ENCODE measurements at regions not wholly inside any gene's neighbourhood (a gene's known extent, or its start where the extent isn't known, plus 50 kb on each side); places are given as distances from the start of the nearest gene placed in this dataset.

DNA sequence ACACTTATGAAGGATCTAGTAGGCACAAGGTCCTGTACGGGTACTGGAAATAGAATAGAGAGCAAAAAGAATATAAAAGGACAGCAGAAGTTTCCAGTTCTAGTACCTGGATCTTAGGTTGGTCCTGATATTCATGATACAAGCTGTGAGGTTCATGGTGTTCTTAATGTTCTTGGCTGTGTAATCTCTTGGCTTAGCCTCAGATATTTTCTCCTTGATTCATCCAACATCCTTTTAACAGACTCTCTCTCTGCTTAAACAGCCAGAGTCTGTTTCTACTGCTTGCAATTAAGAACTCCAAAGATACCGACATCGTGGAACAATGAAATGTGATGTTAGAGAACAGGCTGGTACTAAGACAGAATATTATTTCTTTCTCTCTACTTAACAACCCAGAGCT, 49.9 kb downstream of the CNTN3 start:
- DNase-seq: no peak

DNA sequence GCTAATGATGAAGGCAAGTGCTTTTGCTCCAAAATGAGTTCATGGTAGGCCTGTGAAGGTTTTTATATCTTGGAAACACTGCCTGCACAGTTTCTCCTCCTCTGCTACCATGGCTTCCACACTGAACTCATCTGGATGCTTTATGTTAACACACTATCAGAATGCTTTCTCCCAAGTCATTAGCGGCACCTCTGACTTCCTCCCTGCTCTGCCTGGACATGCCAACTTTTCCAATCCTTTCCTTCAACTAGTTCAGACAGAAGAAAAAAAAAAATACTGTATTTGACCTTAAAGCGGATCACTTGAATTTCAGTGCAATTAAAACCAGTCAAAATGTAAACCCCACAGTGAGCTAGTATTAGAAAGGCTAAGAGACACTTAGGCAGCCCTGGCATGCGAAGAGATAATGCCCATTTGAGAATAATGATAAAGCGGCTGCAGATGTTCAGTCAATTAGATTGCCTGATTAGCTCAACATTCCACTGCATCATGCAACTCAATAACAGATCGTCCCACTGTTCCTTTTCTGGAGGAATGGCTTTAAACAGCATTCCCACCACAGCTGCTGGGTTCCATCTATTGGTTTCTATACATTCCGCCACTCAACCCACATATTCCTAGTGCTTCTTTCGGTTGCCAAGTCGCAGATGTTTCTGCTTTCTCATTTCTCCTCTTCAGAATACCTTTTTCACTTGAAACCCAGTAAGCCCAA, 51.7 kb downstream of the CNTN3 start:
- DNase-seq: no peak

DNA sequence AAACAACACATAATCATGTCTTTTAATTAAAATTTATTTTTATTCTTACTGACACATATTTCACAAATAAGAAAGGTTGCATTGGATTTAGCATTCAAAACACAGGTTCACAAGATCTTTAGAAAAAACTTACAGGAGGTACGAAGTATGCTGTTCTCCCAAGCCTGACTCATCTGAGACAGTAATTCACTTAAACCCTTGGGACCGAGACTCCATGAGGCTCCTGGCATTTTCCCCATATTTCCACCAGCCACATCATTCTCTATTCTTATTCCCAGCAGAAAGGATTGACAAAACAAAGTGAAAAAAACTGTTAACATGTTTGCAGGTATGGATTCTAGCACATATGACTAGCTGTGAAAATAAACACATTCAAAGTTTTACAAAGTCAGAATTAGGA, 52.6 kb downstream of the CNTN3 start:
- DNase-seq: no peak

DNA sequence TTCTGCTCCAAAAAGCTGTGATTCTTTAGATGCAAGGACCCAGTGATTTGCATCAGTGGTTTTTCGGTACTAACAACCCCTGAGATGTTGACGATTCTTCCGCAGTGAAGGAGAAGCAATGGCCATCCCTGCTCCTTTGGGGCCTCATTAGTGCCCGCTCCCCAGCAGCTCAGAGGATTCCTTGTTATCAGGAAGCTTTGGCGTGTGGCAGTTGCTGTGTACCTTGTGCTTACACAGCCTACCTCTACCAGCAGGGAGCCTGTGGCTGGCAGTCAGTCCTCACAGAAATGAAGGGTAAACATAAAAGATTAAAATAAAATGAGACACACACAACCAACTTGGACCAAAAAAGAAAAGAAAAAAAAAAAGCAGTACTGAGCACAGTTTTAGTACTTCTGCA, 55.2 kb downstream of the CNTN3 start:
- no peak for DNase-seq

DNA sequence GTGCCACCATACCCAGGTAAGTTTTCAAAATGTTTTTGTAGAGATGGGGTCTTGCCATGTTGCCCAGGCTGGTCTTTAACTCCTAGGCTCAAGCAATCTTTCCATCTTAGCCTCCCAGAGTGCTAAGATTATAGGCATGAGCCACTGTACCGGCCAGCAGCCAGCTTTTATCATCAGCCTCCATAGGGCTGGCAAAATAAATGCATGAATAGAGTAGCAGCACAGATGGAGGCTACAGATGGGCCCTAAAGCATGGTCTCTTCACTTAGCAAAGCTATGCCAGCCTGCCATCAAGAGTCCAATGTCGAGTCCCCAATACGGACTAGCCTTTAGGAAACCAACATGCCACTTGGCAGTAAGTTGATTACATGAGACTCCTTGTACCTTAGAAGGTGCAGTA, 63.8 kb downstream of the CNTN3 start:
- DNase-seq: no peak

DNA sequence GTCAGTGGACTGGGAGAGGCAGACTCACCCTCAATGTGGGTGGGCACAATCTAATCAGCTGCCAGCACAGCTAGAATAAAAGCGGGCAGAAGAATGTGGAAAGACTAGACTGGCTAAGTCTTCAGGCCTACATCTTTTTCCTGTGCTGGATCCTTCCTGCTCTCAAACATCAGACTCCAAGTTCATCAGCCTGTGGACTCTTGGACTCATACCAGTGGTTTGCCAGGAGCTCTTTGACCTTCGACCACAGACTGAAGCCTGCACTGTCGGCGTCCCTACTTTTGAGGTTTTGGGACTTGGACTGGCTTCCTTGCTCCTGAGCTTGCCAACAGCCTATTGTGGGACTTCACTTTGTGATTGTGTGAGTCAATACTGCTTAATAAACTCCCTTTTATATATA, 68.0 kb downstream of the CNTN3 start:
- DNase-seq: no peak

DNA sequence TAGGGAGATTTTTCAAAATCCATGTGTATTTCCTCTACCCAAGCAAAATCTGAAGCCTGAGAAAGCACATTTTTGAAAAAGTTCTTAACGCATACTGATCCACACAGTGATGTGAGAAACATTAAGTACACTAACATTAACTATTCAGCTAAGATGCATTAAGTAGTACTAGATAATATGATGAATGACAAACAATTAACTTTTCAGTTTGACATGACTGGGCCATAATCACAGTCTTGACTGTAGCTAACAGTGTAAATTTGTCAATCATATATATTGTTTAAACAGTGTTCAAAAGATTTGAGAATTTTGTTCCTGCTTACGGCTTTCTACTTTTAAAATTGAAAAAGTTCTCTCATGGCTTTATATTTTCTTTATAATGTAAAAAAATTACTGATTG, 72.0 kb downstream of the CNTN3 start:
- DNase-seq: no peak

DNA sequence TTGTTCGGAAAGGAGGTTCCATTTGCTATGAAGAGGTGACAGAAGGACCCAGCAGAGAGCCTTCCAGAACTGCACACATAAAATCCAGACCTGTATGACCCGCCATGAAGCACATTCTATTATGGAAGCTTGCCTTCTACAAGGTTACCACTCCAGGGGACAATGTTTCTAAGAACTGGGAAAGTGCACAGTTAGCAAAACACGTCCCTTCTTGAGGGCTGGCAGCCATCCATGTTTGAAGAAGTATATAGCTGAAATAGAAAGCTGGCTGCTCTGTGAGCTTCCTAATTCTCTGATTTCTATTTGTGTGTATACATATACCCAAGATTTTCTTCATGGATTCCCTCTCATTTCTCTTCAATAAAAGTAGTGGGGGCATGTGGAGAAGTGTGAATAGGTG, 74.6 kb downstream of the CNTN3 start:
- no peak for DNase-seq

DNA sequence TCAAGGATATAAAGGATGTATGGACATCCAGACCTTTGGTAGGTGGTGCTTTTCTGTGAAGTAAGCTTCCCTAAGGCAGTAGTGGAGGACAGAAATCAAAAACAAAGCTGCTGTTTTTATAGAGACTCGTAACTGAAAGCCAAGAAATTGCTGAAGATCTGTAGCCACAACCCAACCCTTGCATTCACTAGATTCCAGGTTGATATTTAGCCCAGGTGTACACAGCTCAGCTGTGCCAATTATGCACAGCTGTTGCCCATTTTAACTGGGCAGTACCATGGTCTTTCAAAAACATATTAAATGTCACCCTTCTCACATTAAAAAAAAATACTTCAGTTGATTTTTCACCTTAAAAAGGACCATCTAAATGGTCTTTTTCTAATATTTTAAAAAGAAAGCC, 75.8 kb downstream of the CNTN3 start:
- DNase-seq: no peak

DNA sequence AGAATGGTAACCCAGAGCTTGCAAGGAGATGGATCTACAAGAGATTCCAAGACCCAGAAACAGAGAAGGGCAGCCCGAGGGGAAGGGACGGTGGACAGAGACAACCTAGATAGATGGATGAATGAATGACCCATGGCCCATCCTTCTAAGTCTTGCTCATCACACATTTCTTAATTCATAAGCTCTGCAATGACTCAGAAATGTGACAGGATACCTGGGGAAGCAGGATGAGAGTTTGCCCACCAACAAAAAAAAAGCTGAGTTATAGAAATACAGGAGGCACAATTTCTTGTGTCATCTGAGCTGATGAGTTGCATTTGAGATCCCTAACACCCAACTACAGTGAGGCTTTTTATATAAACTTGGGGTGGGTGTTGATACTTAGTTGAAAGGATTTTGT, 76.6 kb downstream of the CNTN3 start:
- no peak for DNase-seq

DNA sequence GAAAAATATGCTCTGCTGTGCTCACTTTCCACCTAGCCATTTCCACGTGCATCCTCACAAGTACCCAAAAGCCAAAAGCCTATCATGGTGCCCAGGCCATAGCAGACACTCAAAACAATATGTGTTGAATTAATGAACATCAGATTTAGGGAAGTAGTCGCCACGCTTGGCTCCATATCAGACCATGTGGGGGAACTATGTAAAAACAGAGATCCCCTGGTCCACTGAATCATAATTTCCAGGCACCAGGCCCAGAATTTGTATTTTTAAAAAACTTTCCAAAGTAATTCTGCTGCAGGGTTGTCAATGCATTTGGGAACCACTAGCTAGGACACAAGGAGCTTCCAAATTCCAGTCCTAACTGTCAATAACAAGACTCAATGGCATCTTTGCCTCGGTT, 77.3 kb downstream of the CNTN3 start:
- no peak for DNase-seq

DNA sequence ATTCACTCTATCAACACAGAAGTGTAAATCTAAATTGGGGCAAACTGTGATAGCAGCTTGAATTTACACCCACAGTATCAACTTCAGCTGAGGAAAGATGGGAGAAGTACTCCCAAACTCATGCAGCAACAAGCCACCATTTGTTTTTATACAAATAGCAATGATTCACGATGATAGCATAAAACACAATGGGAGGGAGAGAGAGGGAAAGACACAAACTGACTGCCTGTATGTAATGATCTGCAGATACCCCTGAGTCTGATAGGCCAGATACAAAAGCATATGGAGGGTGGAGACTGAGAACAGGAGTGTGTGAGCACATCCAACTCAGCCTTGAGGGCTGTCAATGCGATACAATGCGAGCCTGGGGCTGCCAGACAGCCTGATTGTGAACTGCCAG, 79.2 kb downstream of the CNTN3 start:
- DNase-seq: no peak

DNA sequence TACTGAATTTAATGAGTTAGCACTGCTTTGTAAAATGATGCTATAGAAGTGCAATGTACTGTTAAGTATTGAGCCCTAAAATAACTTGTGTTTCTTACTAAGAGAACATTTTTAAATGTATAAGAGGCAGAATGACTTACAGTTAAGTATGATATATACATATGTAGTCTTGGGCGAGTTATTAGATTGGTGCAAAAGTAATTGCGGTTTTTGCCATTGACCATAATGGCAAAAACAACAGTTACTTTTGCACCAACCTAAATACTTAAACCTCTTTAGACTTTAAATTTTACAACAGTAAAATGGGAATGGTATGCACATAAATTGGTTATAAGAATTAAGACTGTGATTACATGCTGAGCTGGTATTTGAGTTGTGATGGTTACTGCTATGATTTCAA, 79.8 kb downstream of the CNTN3 start:
- DNase-seq: no peak

DNA sequence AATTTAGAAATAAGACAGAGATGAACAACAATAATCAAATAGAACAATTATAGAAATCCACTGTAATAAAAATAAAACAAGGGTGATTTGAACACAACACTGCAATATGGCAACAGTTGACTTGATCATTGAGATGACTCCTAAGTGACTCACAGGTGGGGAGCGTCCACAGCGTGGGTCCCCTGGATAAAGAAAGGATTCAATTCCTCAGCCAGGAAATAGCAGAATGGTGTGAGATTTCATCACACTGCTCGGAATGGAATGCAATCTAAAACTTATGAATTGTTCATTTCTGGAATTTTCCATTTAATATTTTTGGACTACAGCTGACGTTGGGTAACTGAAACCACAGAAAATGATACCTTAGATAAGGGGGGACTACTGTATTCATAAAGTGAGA, 82.0 kb downstream of the CNTN3 start:
- DNase-seq: no peak

DNA sequence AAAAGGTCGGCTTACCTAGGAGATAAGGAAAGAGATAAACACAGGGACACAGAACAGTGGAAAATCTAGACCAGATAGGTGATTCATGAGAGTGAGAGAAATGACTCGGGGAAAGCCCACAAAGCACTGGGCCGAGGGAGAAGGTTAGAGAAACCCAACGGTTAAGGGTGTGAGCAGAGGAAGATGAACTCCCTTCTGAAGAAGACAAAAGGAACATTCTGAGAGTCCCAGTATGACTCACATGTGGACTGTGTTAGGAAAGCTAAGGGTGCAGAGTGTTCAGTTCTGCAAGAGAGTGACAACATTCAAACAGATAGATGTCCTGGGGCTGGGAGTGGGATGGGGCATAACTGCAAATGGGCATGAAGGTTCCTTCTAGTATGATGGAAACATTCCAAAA, 83.0 kb downstream of the CNTN3 start:
- DNase-seq: no peak

DNA sequence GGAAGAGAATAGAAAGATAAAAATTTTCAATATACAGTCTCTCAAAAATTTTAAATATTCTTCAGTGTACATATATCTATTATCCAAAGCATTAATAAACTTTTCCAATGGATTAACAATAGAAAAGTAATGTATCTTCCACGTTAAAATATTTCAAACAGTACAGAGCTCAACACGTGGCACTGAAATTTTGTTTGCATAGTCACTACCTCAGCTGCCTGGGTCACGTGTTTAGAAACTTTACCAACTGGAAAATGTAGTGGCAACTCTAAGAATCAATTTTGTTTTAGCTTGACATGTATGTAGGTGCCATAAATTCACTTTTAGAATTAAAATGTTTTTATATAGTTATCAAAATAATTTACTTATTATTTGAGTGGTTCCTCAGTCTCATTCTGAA, 85.3 kb downstream of the CNTN3 start:
- DNase-seq: no peak

DNA sequence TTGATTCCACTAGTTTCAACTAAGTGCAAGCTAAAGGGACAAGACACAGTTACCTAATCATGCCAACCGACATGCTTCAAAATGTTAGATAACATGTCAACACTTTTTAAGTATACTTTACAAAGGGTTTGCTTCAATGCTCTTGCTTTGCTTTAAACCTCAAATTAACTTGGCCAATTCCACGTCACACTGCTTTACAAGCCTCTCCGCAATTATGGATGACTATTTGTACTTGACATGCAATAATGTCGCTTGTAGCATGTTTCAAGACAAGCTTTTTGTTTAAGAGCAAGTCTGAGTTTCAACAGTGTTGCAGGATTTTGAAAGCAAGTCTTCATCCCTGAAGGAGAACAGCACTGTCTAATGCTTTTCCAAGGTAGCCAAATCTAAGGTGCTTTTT, 86.9 kb downstream of the CNTN3 start:
- DNase-seq: no peak

DNA sequence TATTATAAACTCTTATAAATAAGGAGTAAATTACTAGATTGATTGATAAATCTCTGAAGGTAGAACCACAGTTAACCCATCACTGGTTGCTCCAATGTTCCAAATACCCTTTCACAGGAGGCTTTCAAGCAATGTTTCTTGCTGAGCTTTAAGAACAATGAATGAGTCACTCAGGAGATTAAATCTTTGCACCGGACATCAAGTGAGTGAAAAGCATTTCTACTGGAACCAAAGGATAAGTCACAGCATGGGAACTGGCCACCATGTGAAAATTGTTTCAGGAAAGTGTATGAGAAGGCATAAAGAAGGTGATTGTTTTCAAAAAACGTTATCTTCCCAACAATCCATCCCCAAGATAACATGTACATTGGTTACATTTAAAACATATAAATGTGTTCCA, 90.6 kb downstream of the CNTN3 start:
- no peak for DNase-seq

DNA sequence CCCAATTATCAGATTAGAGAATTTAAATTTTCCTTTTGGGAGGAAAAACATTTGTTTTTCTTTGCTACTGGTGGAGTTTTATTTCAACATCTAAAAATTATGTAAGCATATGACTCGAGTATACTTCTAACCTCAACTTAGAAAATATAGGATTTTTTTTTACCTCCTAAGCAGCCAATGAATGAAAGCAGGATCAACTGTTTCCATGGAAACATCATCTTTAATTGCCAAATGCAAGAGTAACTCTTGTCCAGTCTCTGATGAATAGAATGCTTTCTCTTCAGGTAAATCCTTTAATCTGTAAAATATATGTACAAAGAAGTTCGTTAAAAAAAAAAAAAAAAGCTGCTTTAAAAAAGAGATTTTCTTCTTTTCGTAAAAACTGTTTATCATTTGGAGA, 93.6 kb downstream of the CNTN3 start:
- no peak for DNase-seq

DNA sequence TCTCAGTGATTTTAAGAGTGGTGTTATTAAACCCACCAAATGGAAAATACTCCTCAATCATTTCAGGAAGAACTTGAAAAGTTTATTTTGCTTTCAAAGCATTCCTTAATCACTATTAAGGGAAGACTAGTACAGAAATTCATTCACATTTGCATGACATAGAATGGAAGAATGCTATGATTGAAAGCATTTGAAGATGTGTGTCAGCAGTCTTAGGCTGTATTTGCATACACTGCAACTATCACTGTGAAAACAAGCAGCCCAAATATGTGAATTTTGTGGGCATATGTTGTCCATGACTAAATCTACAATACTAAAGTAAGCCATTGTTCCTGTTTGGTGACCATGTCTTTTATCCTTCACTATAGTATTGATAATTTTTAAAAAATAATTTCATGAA, 95.8 kb downstream of the CNTN3 start:
- DNase-seq: no peak

DNA sequence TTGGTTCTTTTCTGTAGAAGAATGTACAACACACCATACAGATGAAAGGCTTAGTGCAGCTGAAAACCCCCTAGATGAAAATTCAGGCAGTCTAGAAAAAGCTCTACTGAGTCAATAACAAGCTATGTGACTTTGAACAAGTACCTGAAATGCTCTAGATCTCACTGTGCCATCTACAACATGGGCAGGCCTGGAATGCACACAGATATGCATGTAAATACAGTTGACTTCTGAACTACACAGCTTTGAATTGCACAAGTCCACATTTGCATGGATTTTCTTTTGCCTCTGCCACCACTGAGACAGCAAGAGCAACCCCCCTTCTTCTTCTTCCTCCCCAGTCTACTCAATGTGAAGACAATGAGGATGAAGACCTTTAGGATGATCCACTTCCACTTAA, 98.4 kb downstream of the CNTN3 start:
- no peak for DNase-seq

DNA sequence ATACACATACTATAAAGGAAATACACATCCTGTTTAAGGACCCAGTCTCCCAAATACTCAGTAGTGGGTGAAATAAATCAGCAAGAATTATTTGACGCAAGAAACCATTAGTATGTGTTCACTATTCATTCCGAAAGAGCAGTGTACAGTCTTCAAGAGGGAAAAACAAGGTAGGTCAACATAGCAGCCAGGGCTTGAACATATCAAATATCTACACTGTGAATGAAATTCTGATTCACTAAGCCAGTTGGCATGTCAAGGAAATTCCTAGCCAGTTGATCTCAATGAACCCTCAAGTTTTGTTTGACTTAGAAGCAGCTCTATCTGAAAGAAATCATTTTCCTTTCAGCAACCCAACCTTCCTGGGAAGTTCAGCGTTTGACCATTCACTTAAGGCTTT, 99.0 kb downstream of the CNTN3 start:
- DNase-seq: no peak

DNA sequence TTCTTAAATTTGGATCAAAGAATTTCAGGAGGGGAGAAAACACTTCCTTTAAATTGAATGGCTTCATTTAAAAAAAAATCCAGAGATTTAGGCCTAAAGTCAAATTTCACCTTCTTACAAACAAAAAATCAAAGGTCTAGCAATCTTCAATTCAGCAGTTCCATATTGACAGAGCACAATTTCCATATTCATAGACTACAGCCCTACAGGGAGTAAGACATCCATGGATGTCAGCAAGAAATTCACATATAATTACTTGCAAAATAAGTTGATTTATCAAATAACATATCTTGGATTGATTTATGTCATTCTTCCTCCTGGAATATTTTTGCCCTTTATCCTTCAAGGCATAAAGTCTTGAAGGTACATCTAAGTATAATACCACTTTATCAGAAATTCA, 103.4 kb downstream of the CNTN3 start:
- DNase-seq: no peak

DNA sequence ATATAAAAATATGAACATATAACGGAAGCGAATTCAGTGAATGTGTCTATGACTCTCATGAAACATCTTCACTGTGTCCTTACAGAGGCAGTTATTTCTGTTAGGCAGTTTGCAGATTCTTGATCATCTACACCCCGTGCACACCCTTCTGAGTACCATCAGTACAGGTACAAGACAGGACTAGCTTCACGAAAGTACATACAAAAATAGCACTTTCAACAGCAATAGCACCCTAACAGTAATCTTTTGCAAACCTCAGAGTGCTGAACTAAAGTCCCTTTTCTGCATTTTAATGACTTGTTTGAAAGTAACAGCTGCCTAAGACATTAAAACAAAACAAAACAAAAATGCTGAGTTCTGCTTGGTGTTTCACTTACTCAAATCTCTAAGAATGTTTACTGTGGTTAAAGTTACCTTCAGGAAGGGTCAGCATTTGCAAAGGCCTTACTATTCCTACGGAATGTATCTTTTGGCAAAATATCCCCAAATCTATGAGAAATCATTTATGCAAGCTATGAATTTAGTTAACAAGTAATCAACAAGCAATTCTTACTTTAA, 104.1 kb downstream of the CNTN3 start:
- no peak for DNase-seq

DNA sequence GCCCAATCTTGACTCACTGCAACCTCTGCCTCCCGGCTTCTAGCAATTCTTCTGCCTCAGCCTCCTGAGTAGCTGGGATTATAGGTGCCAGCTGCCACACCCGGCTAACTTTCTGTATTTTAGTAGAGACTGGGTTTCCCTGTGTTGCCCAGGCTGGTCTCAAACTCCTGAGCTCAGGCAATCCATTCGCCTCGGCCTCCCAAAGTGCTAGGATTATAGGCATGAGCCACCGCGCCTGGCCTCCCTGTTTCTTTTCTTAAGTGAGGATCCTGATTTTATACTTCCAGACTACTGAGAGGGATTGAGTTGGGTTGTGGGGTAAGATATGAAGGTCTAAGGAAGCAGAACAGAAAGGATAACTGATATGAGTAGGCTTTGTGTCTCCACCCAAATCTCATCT, 106.8 kb downstream of the CNTN3 start:
- no peak for DNase-seq

DNA sequence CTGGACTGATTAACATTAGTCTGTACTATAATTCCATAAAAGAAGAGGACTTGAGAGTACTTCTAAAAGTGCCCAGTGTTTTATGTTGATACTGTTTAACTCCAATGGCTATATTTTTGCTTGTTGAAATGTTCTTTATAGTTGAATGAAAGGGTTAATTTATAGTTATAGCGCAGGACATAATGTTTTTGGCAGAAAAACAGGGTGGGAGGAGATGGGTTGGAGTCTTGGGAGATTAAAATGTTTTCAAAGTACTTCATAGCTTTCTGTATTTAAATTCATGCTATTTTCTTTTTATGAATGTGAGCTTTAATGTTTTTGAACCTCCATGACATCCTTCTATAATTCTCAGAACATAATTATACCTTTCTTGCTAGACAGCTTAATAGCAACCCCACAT, 108.2 kb downstream of the CNTN3 start:
- no peak for DNase-seq
